Activated CD4-positive, alpha-beta T cell treated with anti-CD3 and anti-CD28 coated beads, Interleukin-10, Interleukin-2, amounts not matched to agents 100 ng/mL and 50 ng/mL, durations not matched to agents 16 hours and 8 hours (primary cell): ENCODE measurements at regions not wholly inside any gene's neighbourhood (a gene's known extent, or its start where the extent isn't known, plus 50 kb on each side); places are given as distances from the start of the nearest gene placed in this dataset.
"Not testable (repeated sequence)": the region's sequence is repeated elsewhere in the genome, so short reads cannot be mapped to it uniquely, and the experiment has no call there.

Source experiments
- DNase-seq: peaks from one replicate; pipeline ENCODE4 v3.0.0-alpha.2; 2020

GRCh38 chr7:155231941-155232340 is 65.7 kb upstream of the INSIG1 start:
- no peak for DNase-seq

GRCh38 chr7:155232911-155233310 is 64.8 kb upstream of the INSIG1 start:
- DNase-seq, result no peak

GRCh38 chr7:155233311-155234157 is 64.1 kb upstream of the INSIG1 start:
- no peak for DNase-seq

- no peak for DNase-seq
Observed at GRCh38 chr7:155234158-155234492, 63.6 kb upstream of the INSIG1 start.

GRCh38 chr7:155234950-155235789 is 62.5 kb upstream of the INSIG1 start:
- no peak for DNase-seq

GRCh38 chr7:155236386-155236785 is 61.3 kb upstream of the INSIG1 start:
- DNase-seq, result no peak

GRCh38 chr7:155237297-155237696 is 60.4 kb upstream of the INSIG1 start:
- no peak for DNase-seq

- no peak for DNase-seq
Observed at GRCh38 chr7:155237730-155238129, 59.9 kb upstream of the INSIG1 start.

GRCh38 chr7:155239431-155240087 is 58.1 kb upstream of the INSIG1 start:
- DNase-seq, result not testable (repeated sequence)

- no peak for DNase-seq
Observed at GRCh38 chr7:155244675-155245074, 53.0 kb upstream of the INSIG1 start.

GRCh38 chr7:155247479-155248365 is 50.0 kb upstream of the INSIG1 start:
- no peak for DNase-seq
